PC-3 (cell line): ENCODE measurements at regions not wholly inside any gene's neighbourhood (a gene's known extent, or its start where the extent isn't known, plus 50 kb on each side); places are given as distances from the start of the nearest gene placed in this dataset.

Experiments used
- EZH2 ChIP-seq: fragments of 300-600 bp; sonication (generic); IDR thresholded peaks from one replicate; pipeline ENCODE4 v1.6.1; 2017; ENCODE audit warnings: antibody characterized with exemption, mild to moderate bottlenecking, low read length; ENCODE audit not compliant: unreplicated experiment
- TF ChIP-seq, protein P1 (sequence below): fragments of 300-600 bp; sonication (generic); conservative IDR thresholded peaks from 2 replicates; pipeline ENCODE4 v1.5.1; 2017; ENCODE audit warnings: antibody characterized with exemption, low read depth, mild to moderate bottlenecking, low read length

GRCh38 chr3:103056542-103056941 is 621.7 kb downstream of the ZPLD1 start:
- TF ChIP-seq, protein P1, sequence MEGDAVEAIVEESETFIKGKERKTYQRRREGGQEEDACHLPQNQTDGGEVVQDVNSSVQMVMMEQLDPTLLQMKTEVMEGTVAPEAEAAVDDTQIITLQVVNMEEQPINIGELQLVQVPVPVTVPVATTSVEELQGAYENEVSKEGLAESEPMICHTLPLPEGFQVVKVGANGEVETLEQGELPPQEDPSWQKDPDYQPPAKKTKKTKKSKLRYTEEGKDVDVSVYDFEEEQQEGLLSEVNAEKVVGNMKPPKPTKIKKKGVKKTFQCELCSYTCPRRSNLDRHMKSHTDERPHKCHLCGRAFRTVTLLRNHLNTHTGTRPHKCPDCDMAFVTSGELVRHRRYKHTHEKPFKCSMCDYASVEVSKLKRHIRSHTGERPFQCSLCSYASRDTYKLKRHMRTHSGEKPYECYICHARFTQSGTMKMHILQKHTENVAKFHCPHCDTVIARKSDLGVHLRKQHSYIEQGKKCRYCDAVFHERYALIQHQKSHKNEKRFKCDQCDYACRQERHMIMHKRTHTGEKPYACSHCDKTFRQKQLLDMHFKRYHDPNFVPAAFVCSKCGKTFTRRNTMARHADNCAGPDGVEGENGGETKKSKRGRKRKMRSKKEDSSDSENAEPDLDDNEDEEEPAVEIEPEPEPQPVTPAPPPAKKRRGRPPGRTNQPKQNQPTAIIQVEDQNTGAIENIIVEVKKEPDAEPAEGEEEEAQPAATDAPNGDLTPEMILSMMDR: no peak
- no peak for TF ChIP-seq EZH2
